Right cardiac atrium (tissue), 5 donors: ENCODE measurements at regions not wholly inside any gene's neighbourhood (a gene's known extent, or its start where the extent isn't known, plus 50 kb on each side); places are given as distances from the start of the nearest gene placed in this dataset.

Experiments
- ATAC-seq, 2 donors: fragments of 200-7000 bp; cut with Tn5 transposase; one replicate each; pipeline versions ENCODE4 v1.8.0 to v1.9.1; 2020; ENCODE audit warnings: moderate library complexity in 2 of 2, mild to moderate bottlenecking in 1 of 2
- DNase-seq, 3 donors: peaks; one replicate each; pipeline ENCODE4 v3.0.0-alpha.2; 2020
- H3K27ac ChIP-seq: one replicate; pipeline ENCODE4 v1.5.1; 2013; ENCODE audit warnings: mild to moderate bottlenecking, low read length, control low read depth, moderate library complexity
- H3K27me3 ChIP-seq: one replicate; pipeline ENCODE4 v1.6.1; 2013; ENCODE audit not compliant: control insufficient read depth, insufficient read depth
- H3K4me1 ChIP-seq: one replicate; pipeline ENCODE4 v1.6.1; 2013; ENCODE audit warnings: low read length; ENCODE audit not compliant: control insufficient read depth, insufficient read depth
- H3K4me3 ChIP-seq: one replicate; pipeline ENCODE4 v1.5.1; 2013; ENCODE audit warnings: low read length, control low read depth
- H3K9me3 ChIP-seq: one replicate; pipeline ENCODE4 v1.6.1; 2013; ENCODE audit warnings: low read length; ENCODE audit not compliant: control insufficient read depth
- WGBS: extraction: QIAGEN DNeasy Blood & Tissue Kit; methylation state at CpG from one replicate; pipeline ENCODE4 v1.1.7; 2013; 5-methylcytosine and 5-hydroxymethylcytosine counted together
- intact Hi-C, 4 donors: fragments of 100-400 bp; cut with DNase I; formaldehyde crosslinking; loops; one replicate each; pipeline versions ENCODE4 v1.11.0 to v1.14.0; 2022 to 2023
- donor health status: healthy with polysubstance abuse.
- donor health status: DM: no; HTN: yes; CAD: no.
- donor health status: DM: no; HTN: no; CAD: no.
- donor health status: DM: no; HTN: yes; CAD: no; lungs with severe emphysema.
- donor health status: DM: yes; HTN: yes; CAD: no.

GRCh38 chr1:69163241-69163640 is 404.5 kb upstream of the LRRC7 start:
- WGBS, result 84% methylated on average over 2 of the region's 2 CpGs
- intact Hi-C loops, result no loop called here

GRCh38 chr1:69163779-69164178 is 403.9 kb upstream of the LRRC7 start:
- Histone ChIP-seq H3K9me3 (no peaks in the 10 kb centered on the region), H3K27ac (no peak overlapping the region), H3K4me1 (no peaks in the 10 kb centered on the region), H3K27me3 (no peaks in the 10 kb centered on the region), H3K4me3 (no peak overlapping the region)
- ATAC-seq (no peak), DNase-seq (no peak)
- intact Hi-C loops, result no loop called here

More at GRCh38 chr1:69163241-69163640, 404.5 kb upstream of the LRRC7 start:
- Histone ChIP-seq H3K4me3 (no peak overlapping the region), H3K27me3 (no peaks in the 10 kb centered on the region), H3K4me1 (no peaks in the 10 kb centered on the region), H3K27ac (no peak overlapping the region), H3K9me3 (no peaks in the 10 kb centered on the region)
- ATAC-seq (no peak), DNase-seq (no peak)

GRCh38 chr1:69167876-69168275 is 399.8 kb upstream of the LRRC7 start:
- intact Hi-C loops, result no loop called here
- Histone ChIP-seq H3K4me1 (no peaks in the 10 kb centered on the region), H3K27me3 (no peaks in the 10 kb centered on the region), H3K27ac (no peak overlapping the region), H3K4me3 (no peak overlapping the region), H3K9me3 (no peaks in the 10 kb centered on the region)
- no peak for ATAC-seq
- no peak for DNase-seq
- 76% methylated on average over 3 of the region's 3 CpGs for WGBS

DNA sequence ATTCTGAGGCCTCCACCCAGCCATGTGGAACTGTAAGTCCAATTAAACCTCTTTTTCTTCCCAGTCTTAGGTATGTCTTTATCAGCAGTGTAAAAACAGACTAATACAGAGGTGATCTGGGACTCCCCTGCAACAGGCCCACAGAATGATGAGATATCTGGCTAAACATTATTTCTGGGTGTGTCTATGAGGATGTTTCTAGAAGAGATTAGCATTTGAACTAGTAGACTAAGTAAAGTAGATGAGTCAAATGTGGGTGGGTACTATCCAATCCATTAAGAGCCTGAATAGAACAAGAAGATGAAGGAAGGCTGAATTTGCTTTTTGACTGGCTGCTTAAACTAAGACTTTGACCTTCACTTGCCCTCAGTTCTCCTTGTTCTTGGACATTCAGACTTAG is 396.5 kb upstream of the LRRC7 start:
- H3K4me1 ChIP-seq, result no peaks in the 10 kb centered on the region
- intact Hi-C loops, result no loop called here
- no peak overlapping the region for H3K27ac ChIP-seq
- H3K27me3 ChIP-seq, result no peaks in the 10 kb centered on the region
- DNase-seq (no peak), ATAC-seq (no peak)
- no peaks in the 10 kb centered on the region for H3K9me3 ChIP-seq
- no peak overlapping the region for H3K4me3 ChIP-seq

GRCh38 chr1:69172003-69173000 is 395.4 kb upstream of the LRRC7 start:
- WGBS, result 64% methylated on average over 7 of the region's 7 CpGs
- no peak overlapping the region for H3K4me3 ChIP-seq
- intact Hi-C loops, result no loop called here
- DNase-seq (no peak), ATAC-seq (no peak)
- H3K4me1 ChIP-seq, result no peaks in the 10 kb centered on the region
- no peak overlapping the region for H3K27ac ChIP-seq
- no peaks in the 10 kb centered on the region for H3K27me3 ChIP-seq
- no peaks in the 10 kb centered on the region for H3K9me3 ChIP-seq

GRCh38 chr1:69175053-69175452 is 392.7 kb upstream of the LRRC7 start:
- Histone ChIP-seq H3K4me1 (no peaks in the 10 kb centered on the region), H3K4me3 (no peak overlapping the region), H3K27me3 (no peaks in the 10 kb centered on the region), H3K9me3 (no peaks in the 10 kb centered on the region), H3K27ac (no peak overlapping the region)
- intact Hi-C loops, result no loop called here
- DNase-seq (no peak), ATAC-seq (no peak)

GRCh38 chr1:69180358-69180757 is 387.4 kb upstream of the LRRC7 start:
- no peaks in the 10 kb centered on the region for H3K9me3 ChIP-seq
- H3K27me3 ChIP-seq, result no peaks in the 10 kb centered on the region
- intact Hi-C loops, result no loop called here
- ATAC-seq (no peak), DNase-seq (no peak)
- H3K27ac ChIP-seq, result no peak overlapping the region
- H3K4me1 ChIP-seq, result no peaks in the 10 kb centered on the region
- no peak overlapping the region for H3K4me3 ChIP-seq

- no peak overlapping the region for H3K4me3 ChIP-seq
- H3K27ac ChIP-seq, result no peak overlapping the region
- no peak for DNase-seq
- no peaks in the 10 kb centered on the region for H3K27me3 ChIP-seq
- no peak for ATAC-seq
- no peaks in the 10 kb centered on the region for H3K9me3 ChIP-seq
- H3K4me1 ChIP-seq, result no peaks in the 10 kb centered on the region
- intact Hi-C loops, result no loop called here
Observed at GRCh38 chr1:69185378-69185777, 382.3 kb upstream of the LRRC7 start.

- Histone ChIP-seq H3K27ac (no peak overlapping the region), H3K9me3 (no peaks in the 10 kb centered on the region), H3K27me3 (no peaks in the 10 kb centered on the region), H3K4me1 (peaks cover 2% of the 10 kb centered on the region), H3K4me3 (no peak overlapping the region)
- peak; percentile 14 to 47 for ATAC-seq
- DNase-seq, result no peak
- intact Hi-C loops, result no loop called here
Observed at GRCh38 chr1:69191335-69191734, 376.4 kb upstream of the LRRC7 start.

DNA sequence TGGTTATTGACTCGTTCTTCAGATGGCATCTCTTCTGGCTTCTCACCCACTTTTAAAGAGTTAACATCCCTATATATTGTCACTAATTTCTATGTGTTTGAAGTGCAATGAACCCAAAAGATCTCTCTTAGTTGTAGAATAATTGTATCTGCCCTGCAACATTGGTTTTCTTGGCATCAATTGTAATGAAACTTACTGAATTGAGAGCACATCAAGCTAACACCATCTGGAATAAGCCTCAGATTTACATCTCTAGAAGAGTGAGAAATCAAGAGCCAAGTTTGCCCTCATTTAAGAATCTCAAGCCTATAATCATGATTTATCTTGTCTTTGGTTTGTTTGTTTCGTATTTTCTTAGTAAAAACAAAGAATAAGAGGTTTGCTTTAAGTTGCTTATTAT is 372.6 kb upstream of the LRRC7 start:
- intact Hi-C loops, result no loop called here

GRCh38 chr1:69196071-69196470 is 371.7 kb upstream of the LRRC7 start:
- intact Hi-C loops, result no loop called here
- ATAC-seq (no peak), DNase-seq (no peak)
- 59% methylated on average over 3 of the region's 3 CpGs for WGBS
- peaks cover 2% of the 10 kb centered on the region for H3K4me1 ChIP-seq
- H3K4me3 ChIP-seq, result no peak overlapping the region
- no peaks in the 10 kb centered on the region for H3K27me3 ChIP-seq
- no peak overlapping the region for H3K27ac ChIP-seq
- H3K9me3 ChIP-seq, result no peaks in the 10 kb centered on the region

More for the DNA sequence above, 372.6 kb upstream of the LRRC7 start:
- Histone ChIP-seq H3K4me3 (no peak overlapping the region), H3K4me1 (peaks cover 2% of the 10 kb centered on the region), H3K27me3 (no peaks in the 10 kb centered on the region), H3K27ac (no peak overlapping the region), H3K9me3 (no peaks in the 10 kb centered on the region)
- ATAC-seq, result no peak
- 64% methylated on average over 2 of the region's 2 CpGs for WGBS
- DNase-seq, result no peak

GRCh38 chr1:69197816-69198215 is 369.9 kb upstream of the LRRC7 start:
- ATAC-seq (no peak), DNase-seq (no peak)
- H3K4me1 ChIP-seq, result no peaks in the 10 kb centered on the region
- H3K27me3 ChIP-seq, result no peaks in the 10 kb centered on the region
- intact Hi-C loops, result no loop called here
- no peaks in the 10 kb centered on the region for H3K9me3 ChIP-seq
- 66% methylated on average over 3 of the region's 3 CpGs for WGBS
- no peak overlapping the region for H3K27ac ChIP-seq
- no peak overlapping the region for H3K4me3 ChIP-seq
